GM19467 (cell line): ENCODE measurements at regions not wholly inside any gene's neighbourhood (a gene's known extent, or its start where the extent isn't known, plus 50 kb on each side); places are given as distances from the start of the nearest gene placed in this dataset.

Source experiments
- ATAC-seq: cut with Tn5 transposase; IDR thresholded peaks from one replicate; pipeline ENCODE4 v1.9.1; 2021; ENCODE audit warnings: mild to moderate bottlenecking, moderate library complexity; ENCODE audit not compliant: unreplicated experiment

GRCh38 chr12:90170740-90171139, 462.1 kb upstream of the ATP2B1 start:
- no peak for ATAC-seq

- ATAC-seq: no peak
Observed at GRCh38 chr12:90167518-90168208, 459.0 kb upstream of the ATP2B1 start.

- no peak for ATAC-seq
Observed at GRCh38 chr12:90166671-90167070, 458.0 kb upstream of the ATP2B1 start.

GRCh38 chr12:90166012-90166411, 457.4 kb upstream of the ATP2B1 start:
- no peak for ATAC-seq

GRCh38 chr12:90163975-90164374, 455.3 kb upstream of the ATP2B1 start:
- no peak for ATAC-seq

DNA sequence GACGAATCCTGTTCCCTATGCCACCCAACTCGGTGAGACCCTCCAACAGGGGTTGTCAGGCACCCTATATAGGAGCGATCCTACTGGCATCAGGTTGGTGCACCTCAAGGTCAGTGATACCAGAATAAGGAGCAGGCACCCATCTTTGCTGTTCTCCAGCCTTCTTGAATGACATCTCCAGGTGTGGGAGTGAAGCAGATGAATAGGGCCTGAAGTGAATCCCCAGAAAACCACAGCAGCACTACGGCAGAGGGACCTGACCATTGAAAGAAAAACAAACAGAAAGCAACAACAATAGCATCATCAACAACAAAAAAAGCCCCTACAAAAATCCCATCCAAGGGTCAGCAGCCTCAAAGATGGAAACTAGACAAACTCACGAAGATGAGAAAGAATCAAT, 445.2 kb upstream of the ATP2B1 start:
- no peak for ATAC-seq

DNA sequence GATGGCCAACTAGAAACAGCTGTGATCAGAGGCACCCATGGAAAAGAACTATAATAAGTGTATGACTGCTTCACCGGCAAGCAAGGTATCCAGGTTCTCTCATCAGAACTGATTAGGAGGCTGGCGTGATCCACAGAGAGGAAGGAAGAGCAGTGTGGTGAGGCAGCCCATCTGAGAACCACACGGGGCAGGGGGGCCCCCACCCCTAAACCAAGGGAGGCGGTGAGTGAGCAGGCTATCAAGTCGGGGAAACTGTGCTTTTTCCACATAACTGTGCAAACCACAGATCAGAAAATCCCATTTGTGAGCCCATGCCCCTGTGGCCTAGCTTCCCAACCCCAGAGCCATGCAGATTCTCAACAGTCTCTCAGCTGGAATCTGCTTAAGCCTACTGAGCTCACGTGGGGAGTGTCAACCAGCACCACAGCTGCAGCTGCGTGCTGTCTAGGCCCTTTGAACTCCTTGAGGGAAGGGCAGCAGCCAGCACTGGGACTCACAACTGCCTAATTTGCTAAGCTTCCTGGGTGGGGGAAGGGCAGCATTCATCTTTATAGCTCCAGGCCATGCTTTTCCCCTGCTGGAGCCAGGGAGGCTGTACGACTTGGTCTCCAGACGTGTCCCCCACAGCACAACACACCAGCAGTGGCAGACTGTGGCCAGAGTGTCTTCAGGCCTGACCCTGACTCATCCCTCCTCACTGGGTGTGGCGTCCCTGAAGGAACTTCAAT, 444.4 kb upstream of the ATP2B1 start:
- ATAC-seq: no peak

- no peak for ATAC-seq
Observed at GRCh38 chr12:90151491-90152015, 442.9 kb upstream of the ATP2B1 start.

DNA sequence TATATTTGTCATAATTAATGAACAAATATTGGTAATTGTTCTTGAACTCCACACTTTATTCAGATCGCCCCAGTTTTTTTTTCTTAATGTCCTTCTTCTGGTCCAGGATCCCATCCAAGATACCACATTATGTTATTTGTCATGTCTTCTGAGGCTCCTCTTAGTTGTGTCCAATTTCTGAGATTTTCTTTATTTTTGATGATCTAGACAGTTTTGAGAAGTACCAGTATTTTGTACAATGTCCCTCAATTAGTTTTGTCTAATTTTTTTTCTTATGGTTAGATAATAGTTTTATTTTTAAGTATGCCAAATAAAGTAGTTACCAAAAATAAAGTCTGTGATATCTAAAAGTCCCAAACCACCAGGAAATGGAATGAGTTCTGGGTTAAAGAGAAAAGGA, 440.8 kb upstream of the ATP2B1 start:
- ATAC-seq: no peak

DNA sequence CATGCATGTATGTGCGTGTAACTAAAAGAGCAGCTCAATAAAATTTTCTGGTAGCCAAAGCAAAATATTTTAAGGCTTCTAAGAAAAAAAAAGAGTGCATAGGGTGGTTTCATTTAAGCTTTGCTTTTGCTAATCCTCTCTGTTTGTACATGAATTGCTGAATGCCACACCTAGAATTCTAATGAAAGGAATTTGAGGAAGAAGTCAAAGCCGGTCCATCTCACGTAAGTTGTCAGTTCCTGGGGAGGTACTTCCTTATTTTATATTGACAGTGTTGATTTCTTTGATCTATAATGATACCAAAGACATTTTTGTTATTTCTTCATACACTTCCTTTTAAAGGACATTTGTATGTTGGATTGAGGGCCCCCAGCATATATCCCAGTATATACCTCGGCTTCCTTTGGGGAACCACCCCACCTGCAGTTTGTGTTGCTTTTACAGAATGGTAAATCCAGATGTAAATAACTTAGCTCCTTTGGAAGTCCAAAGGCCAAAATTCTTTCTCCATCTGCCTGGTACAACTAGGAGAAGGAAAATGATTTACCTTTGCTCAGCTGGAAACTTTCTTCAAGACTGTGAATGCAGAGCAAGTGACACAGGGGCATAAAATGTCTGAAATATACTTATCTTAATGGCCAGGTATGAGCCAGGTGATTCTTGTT, 420.9 kb upstream of the ATP2B1 start:
- no peak for ATAC-seq

- ATAC-seq: no peak
Observed at GRCh38 chr12:90128526-90128925, 419.9 kb upstream of the ATP2B1 start.

- no peak for ATAC-seq
Observed at GRCh38 chr12:90126125-90126524, 417.5 kb upstream of the ATP2B1 start.

GRCh38 chr12:90124914-90125313, 416.3 kb upstream of the ATP2B1 start:
- ATAC-seq: no peak

- no peak for ATAC-seq
Observed at GRCh38 chr12:90124289-90124688, 415.7 kb upstream of the ATP2B1 start.

DNA sequence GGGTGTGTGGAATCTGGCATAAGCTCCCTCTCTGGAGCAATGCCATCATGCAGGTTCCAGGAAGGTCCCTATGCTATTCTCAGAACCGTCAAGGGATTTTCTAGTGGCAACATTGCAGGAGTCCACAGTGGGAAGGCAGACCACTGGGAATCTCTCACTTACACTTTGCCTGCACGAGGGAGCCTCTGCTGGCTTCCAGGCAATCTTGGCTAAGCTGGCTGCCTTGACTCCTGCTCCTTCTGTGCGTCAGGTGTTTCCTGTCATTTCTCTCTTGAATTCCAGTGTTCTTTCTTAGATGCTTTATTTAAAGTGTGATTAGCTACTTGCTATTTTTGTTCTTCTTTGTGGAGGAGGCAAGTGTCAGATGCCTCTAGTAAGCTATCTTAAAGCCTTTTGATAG, 414.0 kb upstream of the ATP2B1 start:
- ATAC-seq: no peak

GRCh38 chr12:90120627-90121026, 412.0 kb upstream of the ATP2B1 start:
- ATAC-seq: no peak

GRCh38 chr12:90112666-90113065, 404.0 kb upstream of the ATP2B1 start:
- no peak for ATAC-seq

GRCh38 chr12:90111791-90112580, 403.3 kb upstream of the ATP2B1 start:
- ATAC-seq: no peak

- no peak for ATAC-seq
Observed at GRCh38 chr12:90106568-90106967, 397.9 kb upstream of the ATP2B1 start.

- peak; percentile 78 for ATAC-seq
Observed at GRCh38 chr12:90102957-90103652, 394.5 kb upstream of the ATP2B1 start.
